ENCODE measurements at regions not wholly inside any gene's neighbourhood (a gene's known extent, or its start where the extent isn't known, plus 50 kb on each side); places are given as distances from the start of the nearest gene placed in this dataset.

DNA sequence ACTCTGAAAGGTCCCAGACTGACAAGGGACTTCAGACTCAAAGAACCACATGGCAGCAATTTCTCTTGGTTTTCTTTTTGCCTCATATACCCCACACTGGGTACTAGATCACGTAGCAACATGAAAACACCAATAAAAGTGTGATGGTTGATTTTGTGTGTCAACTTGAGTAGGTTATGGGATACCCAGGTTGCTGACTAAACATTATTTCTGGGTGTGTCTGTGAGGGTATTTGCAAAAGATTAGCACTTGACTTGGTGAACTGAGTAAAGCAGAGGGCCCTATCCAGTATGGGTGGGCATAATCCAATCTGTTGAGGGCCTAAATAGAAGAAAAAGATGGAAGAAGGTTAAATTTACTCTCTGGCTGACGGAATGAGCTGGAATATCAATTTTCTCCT, 53.8 kb upstream of the ZNF618 start:
- TF ChIP-seq TCF12 (IDR thresholded peaks at IDR 0.05; ENCODE audit: low read depth) (no peak), CREB1 (IDR thresholded peaks at IDR 0.05; ENCODE audit: low read depth) (no peak), FOXM1 (IDR thresholded peaks at IDR 0.05; ENCODE audit: borderline replicate concordance, low read depth) (no peak), EP300 (IDR thresholded peaks at IDR 0.05; ENCODE audit: borderline replicate concordance) (no peak), TEAD4 (IDR thresholded peaks at IDR 0.05) (no peak), NFIC (IDR thresholded peaks at IDR 0.05) (no peak), ZBTB7A (IDR thresholded peaks at IDR 0.05; ENCODE audit: low read depth) (no peak), RAD21 (IDR thresholded peaks at IDR 0.05; ENCODE audit: low read depth) (no peak), CEBPB (IDR thresholded peaks at IDR 0.05) (no peak), TAF1 (IDR thresholded peaks at IDR 0.05; ENCODE audit: low read depth) (no peak), YY1 (IDR thresholded peaks at IDR 0.05; ENCODE audit: low read depth) (no peak), EGR1 (IDR thresholded peaks at IDR 0.05) (no peak)
- TF ChIP-seq, protein P1, sequence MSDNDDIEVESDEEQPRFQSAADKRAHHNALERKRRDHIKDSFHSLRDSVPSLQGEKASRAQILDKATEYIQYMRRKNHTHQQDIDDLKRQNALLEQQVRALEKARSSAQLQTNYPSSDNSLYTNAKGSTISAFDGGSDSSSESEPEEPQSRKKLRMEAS (IDR thresholded peaks at IDR 0.05), result no peak
- TF ChIP-seq, protein P2, sequence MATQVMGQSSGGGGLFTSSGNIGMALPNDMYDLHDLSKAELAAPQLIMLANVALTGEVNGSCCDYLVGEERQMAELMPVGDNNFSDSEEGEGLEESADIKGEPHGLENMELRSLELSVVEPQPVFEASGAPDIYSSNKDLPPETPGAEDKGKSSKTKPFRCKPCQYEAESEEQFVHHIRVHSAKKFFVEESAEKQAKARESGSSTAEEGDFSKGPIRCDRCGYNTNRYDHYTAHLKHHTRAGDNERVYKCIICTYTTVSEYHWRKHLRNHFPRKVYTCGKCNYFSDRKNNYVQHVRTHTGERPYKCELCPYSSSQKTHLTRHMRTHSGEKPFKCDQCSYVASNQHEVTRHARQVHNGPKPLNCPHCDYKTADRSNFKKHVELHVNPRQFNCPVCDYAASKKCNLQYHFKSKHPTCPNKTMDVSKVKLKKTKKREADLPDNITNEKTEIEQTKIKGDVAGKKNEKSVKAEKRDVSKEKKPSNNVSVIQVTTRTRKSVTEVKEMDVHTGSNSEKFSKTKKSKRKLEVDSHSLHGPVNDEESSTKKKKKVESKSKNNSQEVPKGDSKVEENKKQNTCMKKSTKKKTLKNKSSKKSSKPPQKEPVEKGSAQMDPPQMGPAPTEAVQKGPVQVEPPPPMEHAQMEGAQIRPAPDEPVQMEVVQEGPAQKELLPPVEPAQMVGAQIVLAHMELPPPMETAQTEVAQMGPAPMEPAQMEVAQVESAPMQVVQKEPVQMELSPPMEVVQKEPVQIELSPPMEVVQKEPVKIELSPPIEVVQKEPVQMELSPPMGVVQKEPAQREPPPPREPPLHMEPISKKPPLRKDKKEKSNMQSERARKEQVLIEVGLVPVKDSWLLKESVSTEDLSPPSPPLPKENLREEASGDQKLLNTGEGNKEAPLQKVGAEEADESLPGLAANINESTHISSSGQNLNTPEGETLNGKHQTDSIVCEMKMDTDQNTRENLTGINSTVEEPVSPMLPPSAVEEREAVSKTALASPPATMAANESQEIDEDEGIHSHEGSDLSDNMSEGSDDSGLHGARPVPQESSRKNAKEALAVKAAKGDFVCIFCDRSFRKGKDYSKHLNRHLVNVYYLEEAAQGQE (IDR thresholded peaks at IDR 0.05; ENCODE audit: low read depth), result no peak
- TF ChIP-seq, protein P3, sequence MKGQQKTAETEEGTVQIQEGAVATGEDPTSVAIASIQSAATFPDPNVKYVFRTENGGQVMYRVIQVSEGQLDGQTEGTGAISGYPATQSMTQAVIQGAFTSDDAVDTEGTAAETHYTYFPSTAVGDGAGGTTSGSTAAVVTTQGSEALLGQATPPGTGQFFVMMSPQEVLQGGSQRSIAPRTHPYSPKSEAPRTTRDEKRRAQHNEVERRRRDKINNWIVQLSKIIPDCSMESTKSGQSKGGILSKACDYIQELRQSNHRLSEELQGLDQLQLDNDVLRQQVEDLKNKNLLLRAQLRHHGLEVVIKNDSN (IDR thresholded peaks at IDR 0.05), result no peak

DNA sequence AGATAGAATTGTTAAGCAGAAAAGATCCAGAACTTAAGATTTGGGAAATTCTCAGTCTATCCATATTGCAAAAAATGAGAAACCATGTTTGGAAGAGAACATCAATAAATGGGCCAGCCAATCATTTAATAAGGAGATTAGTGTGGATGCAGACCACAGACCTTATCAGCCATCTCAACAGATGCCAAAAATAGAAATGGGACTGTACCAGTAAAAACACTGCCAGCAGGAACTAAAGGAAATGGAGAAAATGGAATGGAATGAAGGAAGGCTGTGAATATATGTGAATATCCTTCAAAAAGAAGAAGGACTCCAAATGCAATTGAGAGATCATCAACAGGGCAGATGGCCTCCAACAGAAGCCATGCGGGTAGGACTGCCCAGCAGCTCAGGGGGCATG, 52.7 kb upstream of the ZNF618 start:
- TF ChIP-seq TCF12 (IDR thresholded peaks at IDR 0.05; ENCODE audit: low read depth), result no peak
- TF ChIP-seq, protein P3 (IDR thresholded peaks at IDR 0.05), result no peak
- TF ChIP-seq RAD21 (IDR thresholded peaks at IDR 0.05; ENCODE audit: low read depth), result no peak
- TF ChIP-seq FOXM1 (IDR thresholded peaks at IDR 0.05; ENCODE audit: borderline replicate concordance, low read depth), result no peak
- no peak for TF ChIP-seq TAF1 (IDR thresholded peaks at IDR 0.05; ENCODE audit: low read depth)
- TF ChIP-seq, protein P2 (IDR thresholded peaks at IDR 0.05; ENCODE audit: low read depth), result no peak
- no peak for TF ChIP-seq NFIC (IDR thresholded peaks at IDR 0.05)
- TF ChIP-seq TEAD4 (IDR thresholded peaks at IDR 0.05), result no peak
- no peak for TF ChIP-seq CREB1 (IDR thresholded peaks at IDR 0.05; ENCODE audit: low read depth)
- TF ChIP-seq EGR1 (IDR thresholded peaks at IDR 0.05), result no peak
- TF ChIP-seq EP300 (IDR thresholded peaks at IDR 0.05; ENCODE audit: borderline replicate concordance), result no peak
- no peak for TF ChIP-seq YY1 (IDR thresholded peaks at IDR 0.05; ENCODE audit: low read depth)
- TF ChIP-seq CEBPB (IDR thresholded peaks at IDR 0.05), result no peak
- TF ChIP-seq, protein P1 (IDR thresholded peaks at IDR 0.05), result no peak
- no peak for TF ChIP-seq ZBTB7A (IDR thresholded peaks at IDR 0.05; ENCODE audit: low read depth)

Measured in Ishikawa (cell line).